A673 (cell line): ENCODE measurements at regions not wholly inside any gene's neighbourhood (a gene's known extent, or its start where the extent isn't known, plus 50 kb on each side); places are given as distances from the start of the nearest gene placed in this dataset.

Experiments
- BruUV-seq: library from RNA; stranded (reverse); fragments of 400-500 nt; replicated peaks from 2 replicates; lab custom pipeline; 2021; lab: Mats Ljungman, UMichigan
- CTCF ChIA-PET: fragments of 300-600 bp; sonication (Branson Sonifier 250); formaldehyde crosslinking; loops from one replicate; lab custom pipeline; 2022; ENCODE audit warnings: antibody characterized with exemption; lab: Charles Lee
- POLR2A ChIA-PET: fragments of 300-600 bp; sonication (Branson Sonifier 250); formaldehyde crosslinking; loops from one replicate; lab custom pipeline; 2022; ENCODE audit warnings: antibody characterized with exemption; ENCODE audit not compliant: low non-redundant PET; lab: Charles Lee
- DNase-seq: peaks from one replicate; pipeline ENCODE4 v3.0.0-alpha.2; 2015; ENCODE audit warnings: low spot score
- H3K27ac ChIP-seq: fragments of 200-600 bp; sonication (generic); 2 replicates; pipeline ENCODE4 v1.5.1; 2016; ENCODE audit warnings: mixed run types, low read depth, mild to moderate bottlenecking, mixed read lengths, antibody characterized with exemption, low read length; ENCODE audit not compliant: poor library complexity, severe bottlenecking
- H3K27me3 ChIP-seq: fragments of 200-600 bp; sonication (generic); replicated peaks from 2 replicates; pipeline ENCODE4 v1.6.1; 2017; ENCODE audit warnings: mixed run types, low read depth, mild to moderate bottlenecking, mixed read lengths, antibody characterized with exemption, low read length; ENCODE audit not compliant: insufficient read depth, poor library complexity
- H3K36me3 ChIP-seq: fragments of 200-600 bp; sonication (generic); 2 replicates; pipeline ENCODE4 v1.6.1; 2016; ENCODE audit warnings: mixed run types, mild to moderate bottlenecking, mixed read lengths, antibody characterized with exemption, low read length; ENCODE audit not compliant: insufficient read depth, poor library complexity, severe bottlenecking
- H3K4me1 ChIP-seq: fragments of 200-600 bp; sonication (generic); 2 replicates; pipeline ENCODE4 v1.6.1; 2017; ENCODE audit warnings: mixed run types, mild to moderate bottlenecking, mixed read lengths, antibody characterized with exemption, low read length; ENCODE audit not compliant: insufficient read depth, poor library complexity, severe bottlenecking
- H3K4me3 ChIP-seq: fragments of 200-600 bp; sonication (generic); 2 replicates; pipeline ENCODE4 v1.5.1; 2016; ENCODE audit warnings: low read depth, mixed run types, mild to moderate bottlenecking, mixed read lengths, low read length; ENCODE audit not compliant: poor library complexity, severe bottlenecking
- H3K9me3 ChIP-seq: fragments of 200-600 bp; sonication (generic); 2 replicates; pipeline ENCODE4 v1.6.1; 2016; ENCODE audit warnings: mixed run types, low read depth, mild to moderate bottlenecking, mixed read lengths, antibody characterized with exemption, low read length; ENCODE audit not compliant: poor library complexity, severe bottlenecking
- CTCF ChIP-seq: fragments of 300-800, 200-600 bp; sonication (generic); conservative IDR thresholded peaks from 2 replicates; pipeline ENCODE4 v1.5.1; 2017; ENCODE audit warnings: low read depth, mild to moderate bottlenecking, antibody characterized with exemption, low read length, moderate library complexity, mixed read lengths
- EZH2 ChIP-seq: fragments of 200-600 bp; sonication (generic); IDR thresholded peaks from 2 replicates; pipeline ENCODE4 v1.6.1; 2017; ENCODE audit warnings: borderline replicate concordance, low read depth, mild to moderate bottlenecking, mixed read lengths, antibody characterized with exemption, low read length; ENCODE audit not compliant: poor library complexity, severe bottlenecking
- intact Hi-C: fragments of 100-400 bp; cut with micrococcal nuclease; formaldehyde crosslinking; loops from one replicate; pipeline ENCODE4 v1.10.0; 2022; ENCODE audit not compliant: unreplicated experiment

GRCh38 chr16:51507286-51507685 is 356.2 kb upstream of the SALL1 start:
- no peak for DNase-seq
- Histone ChIP-seq H3K27me3 (no peaks in the 10 kb centered on the region), H3K9me3 (no peaks in the 10 kb centered on the region), H3K4me3 (no peak overlapping the region), H3K4me1 (no peaks in the 10 kb centered on the region), H3K27ac (no peak overlapping the region), H3K36me3 (no peaks in the 10 kb centered on the region)
- BruUV-seq: no TSS peak
- intact Hi-C loops: no loop called here
- TF ChIP-seq EZH2 (no peak), CTCF (no peak)
- CTCF ChIA-PET: no interaction called here
- POLR2A ChIA-PET: no interaction called here

- H3K27ac ChIP-seq: no peak overlapping the region
- TF ChIP-seq CTCF (no peak), EZH2 (no peak)
- BruUV-seq: no TSS peak
- DNase-seq: peak; percentile 32
- no peaks in the 10 kb centered on the region for H3K4me1 ChIP-seq
- ChIA-PET POLR2A (no interaction called here), CTCF (no interaction called here)
- no peaks in the 10 kb centered on the region for H3K27me3 ChIP-seq
- no peaks in the 10 kb centered on the region for H3K9me3 ChIP-seq
- H3K4me3 ChIP-seq: no peak overlapping the region
- H3K36me3 ChIP-seq: no peaks in the 10 kb centered on the region
- intact Hi-C loops: no loop called here
Observed at GRCh38 chr16:51500306-51500705, 349.2 kb upstream of the SALL1 start.

- ChIA-PET CTCF (no interaction called here), POLR2A (no interaction called here)
- TF ChIP-seq EZH2 (no peak), CTCF (no peak)
- no TSS peak for BruUV-seq
- Histone ChIP-seq H3K27me3 (no peaks in the 10 kb centered on the region), H3K36me3 (no peaks in the 10 kb centered on the region), H3K4me3 (no peak overlapping the region), H3K27ac (no peak overlapping the region), H3K9me3 (no peaks in the 10 kb centered on the region), H3K4me1 (peaks cover 5% of the 10 kb centered on the region)
- intact Hi-C loops: no loop called here
- DNase-seq: no peak
Observed at GRCh38 chr16:51497541-51498211, 346.6 kb upstream of the SALL1 start.
